OCI-LY3 (cell line): ENCODE measurements at regions not wholly inside any gene's neighbourhood (a gene's known extent, or its start where the extent isn't known, plus 50 kb on each side); places are given as distances from the start of the nearest gene placed in this dataset.

Experiments used
- EZH2phosphoT487 ChIP-seq: fragments of 200-600 bp; shearing (Covaris generic); IDR thresholded peaks from 2 replicates; pipeline ENCODE4 v1.6.1; 2018; ENCODE audit warnings: antibody characterized with exemption, mixed run types, low read depth
- TF ChIP-seq, protein P1 (sequence below): fragments of 200-600, 300-600 bp; sonication (generic); IDR thresholded peaks from 2 replicates; pipeline ENCODE4 v1.5.1; 2014; ENCODE audit warnings: antibody characterized with exemption, low read length, low read depth

- TF ChIP-seq, protein P1, sequence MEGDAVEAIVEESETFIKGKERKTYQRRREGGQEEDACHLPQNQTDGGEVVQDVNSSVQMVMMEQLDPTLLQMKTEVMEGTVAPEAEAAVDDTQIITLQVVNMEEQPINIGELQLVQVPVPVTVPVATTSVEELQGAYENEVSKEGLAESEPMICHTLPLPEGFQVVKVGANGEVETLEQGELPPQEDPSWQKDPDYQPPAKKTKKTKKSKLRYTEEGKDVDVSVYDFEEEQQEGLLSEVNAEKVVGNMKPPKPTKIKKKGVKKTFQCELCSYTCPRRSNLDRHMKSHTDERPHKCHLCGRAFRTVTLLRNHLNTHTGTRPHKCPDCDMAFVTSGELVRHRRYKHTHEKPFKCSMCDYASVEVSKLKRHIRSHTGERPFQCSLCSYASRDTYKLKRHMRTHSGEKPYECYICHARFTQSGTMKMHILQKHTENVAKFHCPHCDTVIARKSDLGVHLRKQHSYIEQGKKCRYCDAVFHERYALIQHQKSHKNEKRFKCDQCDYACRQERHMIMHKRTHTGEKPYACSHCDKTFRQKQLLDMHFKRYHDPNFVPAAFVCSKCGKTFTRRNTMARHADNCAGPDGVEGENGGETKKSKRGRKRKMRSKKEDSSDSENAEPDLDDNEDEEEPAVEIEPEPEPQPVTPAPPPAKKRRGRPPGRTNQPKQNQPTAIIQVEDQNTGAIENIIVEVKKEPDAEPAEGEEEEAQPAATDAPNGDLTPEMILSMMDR, result no peak
- no peak for TF ChIP-seq EZH2phosphoT487
Observed at GRCh38 chrY:19142093-19142492, 368.6 kb upstream of the HSFY2 start.
